Hepatocyte (in vitro differentiated cells): ENCODE measurements at regions not wholly inside any gene's neighbourhood (a gene's known extent, or its start where the extent isn't known, plus 50 kb on each side); places are given as distances from the start of the nearest gene placed in this dataset.

ENCODE experiments used
- CTCF ChIP-seq: fragments of 200-600 bp; sonication (generic); IDR thresholded peaks from 2 replicates; pipeline ENCODE4 v1.5.1; 2016; ENCODE audit warnings: antibody characterized with exemption, mild to moderate bottlenecking; ENCODE audit not compliant: poor library complexity
- EZH2 ChIP-seq: fragments of 200-600 bp; sonication (generic); IDR thresholded peaks from 2 replicates; pipeline ENCODE4 v1.6.1; 2016; ENCODE audit warnings: antibody characterized with exemption, mild to moderate bottlenecking, borderline replicate concordance
- EZH2phosphoT487 ChIP-seq: fragments of 200-600 bp; sonication (generic); IDR thresholded peaks from one replicate; pipeline ENCODE4 v1.6.1; 2018; ENCODE audit warnings: antibody characterized with exemption, mild to moderate bottlenecking, low read depth, moderate library complexity; ENCODE audit not compliant: unreplicated experiment, severe bottlenecking

DNA sequence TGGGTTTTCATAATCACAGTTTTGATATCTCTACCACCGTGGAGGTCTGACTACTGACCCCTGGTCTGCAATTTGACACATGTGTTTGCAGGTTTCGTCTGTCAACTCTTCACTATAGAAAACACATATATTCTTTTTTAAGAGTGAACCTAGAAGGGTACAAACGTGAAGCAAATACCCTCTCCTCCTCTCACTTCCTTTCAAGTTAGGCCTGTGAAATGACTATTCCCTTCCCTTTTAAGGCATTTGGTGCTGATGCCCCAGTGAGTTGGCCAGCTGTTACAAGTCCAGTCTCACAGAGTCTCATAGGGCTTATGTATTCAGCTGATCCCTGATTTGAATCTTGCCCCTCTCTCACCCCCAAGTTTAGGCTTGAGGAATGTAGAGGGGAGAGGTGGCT, 742.0 kb upstream of the IGFBP3 start:
- TF ChIP-seq EZH2 (no peak), CTCF (no peak), EZH2phosphoT487 (no peak)
